Esophagus squamous epithelium (tissue), 4 donors: ENCODE measurements at regions not wholly inside any gene's neighbourhood (a gene's known extent, or its start where the extent isn't known, plus 50 kb on each side); places are given as distances from the start of the nearest gene placed in this dataset.

Experiments
- POLR2A ChIP-seq, 4 donors: fragments of 450-650 bp; IDR thresholded peaks; one replicate each; pipeline ENCODE4 v1.6.1; 2017; ENCODE audit warnings: antibody characterized with exemption in 4 of 4, mild to moderate bottlenecking in 4 of 4, moderate library complexity in 3 of 4
- TF ChIP-seq, protein P1 (sequence below), 6 experiments: fragments of 450-650 bp in 4 of 6; fragments of 200-600 bp in 2 of 6; sonication (generic) in 2 of 6; IDR thresholded peaks; one replicate each; pipeline ENCODE4 v1.5.1; 2016 to 2019; ENCODE audit warnings: antibody characterized with exemption in 6 of 6, mild to moderate bottlenecking in 4 of 6, moderate library complexity in 4 of 6

DNA sequence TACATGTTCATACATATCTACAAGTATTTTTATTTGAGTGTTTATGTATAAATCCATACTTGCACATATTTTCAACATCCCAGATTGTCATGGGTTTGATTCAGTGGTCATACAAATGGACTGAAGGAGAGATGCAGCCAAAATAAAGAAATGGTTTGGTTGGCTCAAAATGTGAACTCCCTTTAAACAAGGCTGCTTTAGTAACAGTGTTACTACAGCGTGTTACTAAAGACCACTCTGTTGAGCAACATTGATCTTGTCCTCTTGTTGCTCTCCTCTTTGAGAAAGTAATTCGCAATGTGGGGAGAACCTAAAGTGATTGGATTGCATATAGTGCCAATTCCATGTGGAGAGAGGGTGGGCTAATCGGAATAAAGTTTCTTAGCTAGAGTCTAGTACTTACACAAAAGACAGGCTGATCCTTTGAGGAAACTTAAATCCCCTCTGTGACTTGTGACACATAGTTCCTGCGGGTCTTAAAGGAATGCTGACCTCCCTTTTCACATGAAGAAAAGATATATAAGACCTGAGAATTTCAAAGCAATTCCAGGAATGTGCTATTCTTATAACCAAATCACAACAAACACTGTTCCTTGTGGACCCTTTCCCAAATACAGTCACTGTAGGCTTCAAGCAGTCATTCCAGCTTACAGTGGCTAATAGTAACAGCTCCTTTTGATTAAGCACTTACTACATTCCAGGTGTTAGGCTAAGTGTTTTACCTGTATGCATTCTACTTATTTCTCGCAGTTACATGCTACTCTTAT lies 144.3 kb downstream of the FZD1 start:
- TF ChIP-seq, protein P1, sequence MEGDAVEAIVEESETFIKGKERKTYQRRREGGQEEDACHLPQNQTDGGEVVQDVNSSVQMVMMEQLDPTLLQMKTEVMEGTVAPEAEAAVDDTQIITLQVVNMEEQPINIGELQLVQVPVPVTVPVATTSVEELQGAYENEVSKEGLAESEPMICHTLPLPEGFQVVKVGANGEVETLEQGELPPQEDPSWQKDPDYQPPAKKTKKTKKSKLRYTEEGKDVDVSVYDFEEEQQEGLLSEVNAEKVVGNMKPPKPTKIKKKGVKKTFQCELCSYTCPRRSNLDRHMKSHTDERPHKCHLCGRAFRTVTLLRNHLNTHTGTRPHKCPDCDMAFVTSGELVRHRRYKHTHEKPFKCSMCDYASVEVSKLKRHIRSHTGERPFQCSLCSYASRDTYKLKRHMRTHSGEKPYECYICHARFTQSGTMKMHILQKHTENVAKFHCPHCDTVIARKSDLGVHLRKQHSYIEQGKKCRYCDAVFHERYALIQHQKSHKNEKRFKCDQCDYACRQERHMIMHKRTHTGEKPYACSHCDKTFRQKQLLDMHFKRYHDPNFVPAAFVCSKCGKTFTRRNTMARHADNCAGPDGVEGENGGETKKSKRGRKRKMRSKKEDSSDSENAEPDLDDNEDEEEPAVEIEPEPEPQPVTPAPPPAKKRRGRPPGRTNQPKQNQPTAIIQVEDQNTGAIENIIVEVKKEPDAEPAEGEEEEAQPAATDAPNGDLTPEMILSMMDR (IDR thresholded peaks at IDR 0.05), result no peak
- no peak for TF ChIP-seq POLR2A (IDR thresholded peaks at IDR 0.05)
